GM21390 (cell line): ENCODE measurements at regions not wholly inside any gene's neighbourhood (a gene's known extent, or its start where the extent isn't known, plus 50 kb on each side); places are given as distances from the start of the nearest gene placed in this dataset.

ENCODE experiments used
- ATAC-seq: cut with Tn5 transposase; IDR thresholded peaks from one replicate; pipeline ENCODE4 v1.9.1; 2021; ENCODE audit not compliant: unreplicated experiment

DNA sequence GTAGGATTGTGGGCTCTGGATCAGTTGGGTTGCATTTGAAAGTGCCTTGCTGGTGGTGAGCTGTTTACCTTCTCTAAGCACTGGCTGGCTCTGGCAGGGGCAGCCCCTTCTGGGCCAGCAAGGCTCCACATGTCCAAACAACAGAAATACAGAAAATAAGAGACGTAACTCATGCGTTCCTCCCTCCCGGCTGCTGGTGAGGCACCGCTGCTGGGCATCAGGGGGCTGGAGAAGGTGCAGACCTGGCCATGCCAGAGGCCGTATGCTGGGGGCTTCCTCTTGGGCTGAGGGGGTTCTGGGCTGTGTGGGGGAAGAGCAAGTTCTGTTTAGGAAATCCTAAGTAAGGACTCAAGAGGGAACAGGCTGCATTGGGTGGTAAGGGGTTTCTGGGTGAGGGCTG lies 140.6 kb downstream of the URI1 start:
- ATAC-seq = no peak

DNA sequence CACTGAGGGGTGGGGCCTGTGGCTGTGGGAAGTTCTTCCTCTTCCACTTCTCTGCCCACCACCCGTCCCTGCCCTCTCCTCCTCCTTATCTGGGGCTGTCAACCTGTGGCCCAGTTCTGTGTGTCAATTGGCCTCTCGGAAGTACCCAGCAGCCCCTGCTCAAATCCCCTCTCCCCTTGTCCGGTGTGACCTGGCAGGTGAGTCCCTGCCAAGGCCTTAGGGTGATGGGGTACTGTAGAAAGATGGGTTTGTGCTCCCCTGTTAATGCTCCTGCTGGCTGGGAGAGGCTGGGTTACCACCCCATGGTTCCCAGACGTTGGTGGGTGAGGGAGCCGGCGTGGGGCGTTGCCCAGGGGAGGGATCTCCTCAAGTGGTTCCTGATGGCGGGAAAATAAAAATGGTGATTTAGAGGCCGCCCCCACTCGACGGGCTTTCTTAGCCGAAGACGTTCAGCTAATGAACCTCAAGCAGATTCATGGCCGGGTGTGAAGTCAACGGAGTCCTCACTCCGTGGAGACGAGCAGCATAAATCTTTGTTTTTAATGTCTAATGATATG lies 141.2 kb downstream of the URI1 start:
- no peak for ATAC-seq

DNA sequence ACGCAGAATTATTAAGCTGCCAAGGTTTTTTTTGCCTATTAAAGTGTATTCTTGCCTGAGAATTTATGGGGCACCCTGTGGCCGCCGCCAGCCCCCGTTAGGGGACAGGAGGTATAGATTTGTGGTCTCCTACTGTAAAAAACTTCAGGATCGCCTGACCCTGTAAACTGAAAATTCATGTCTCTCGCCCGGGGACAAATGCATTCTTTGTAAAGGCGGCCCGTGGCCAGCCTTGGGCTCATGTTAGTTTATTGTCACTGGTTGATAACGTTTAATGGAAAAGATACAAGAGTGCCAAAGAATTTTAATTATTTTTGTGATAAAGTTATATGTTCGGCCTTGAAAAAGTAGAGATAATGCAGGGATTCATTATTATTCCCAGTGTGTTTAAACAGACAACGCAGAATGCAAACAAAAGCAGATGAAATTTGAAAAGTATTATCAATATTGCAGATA lies 141.7 kb downstream of the URI1 start:
- no peak for ATAC-seq

DNA sequence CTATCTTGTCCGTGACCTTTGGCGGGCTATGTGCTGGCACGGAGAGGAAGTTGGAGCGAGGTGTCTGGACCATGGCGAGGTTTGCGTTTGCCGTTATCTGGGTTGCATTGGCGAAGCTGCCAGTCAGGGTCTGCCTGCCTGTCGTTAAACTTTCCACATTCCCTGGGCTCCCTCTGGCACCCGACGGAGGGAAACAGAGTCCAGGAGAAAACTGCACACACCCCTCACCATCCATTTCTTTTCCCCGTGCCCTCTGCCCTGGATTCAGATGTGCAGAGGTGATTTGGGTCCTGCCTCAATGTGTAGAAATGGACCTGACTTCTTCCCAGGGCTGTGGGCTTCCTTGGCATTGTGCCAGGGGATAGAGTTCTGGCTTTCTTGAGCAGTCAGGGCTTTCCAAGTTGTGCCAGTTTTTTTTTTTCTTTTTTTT lies 142.4 kb downstream of the URI1 start:
- no peak for ATAC-seq

DNA sequence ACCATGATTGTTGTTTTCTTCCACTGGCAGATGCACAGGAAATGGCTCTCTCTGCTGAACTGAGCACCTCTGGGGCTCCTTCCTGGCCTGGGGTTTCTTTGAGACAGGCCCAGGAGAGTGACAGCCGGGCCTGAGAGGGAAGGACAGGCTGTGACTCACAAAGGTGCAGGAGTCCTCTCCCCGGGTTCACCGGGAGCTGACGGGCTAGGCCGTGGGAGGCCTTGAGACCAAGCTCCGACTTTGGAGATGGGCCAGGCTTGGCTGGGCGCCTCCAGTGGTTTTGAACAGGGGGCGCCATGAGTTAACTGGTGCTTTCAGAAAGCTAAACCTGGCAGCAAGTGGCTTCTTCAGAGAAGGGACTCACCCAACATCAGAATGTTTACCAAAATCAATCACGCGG lies 143.4 kb downstream of the URI1 start:
- ATAC-seq = no peak

DNA sequence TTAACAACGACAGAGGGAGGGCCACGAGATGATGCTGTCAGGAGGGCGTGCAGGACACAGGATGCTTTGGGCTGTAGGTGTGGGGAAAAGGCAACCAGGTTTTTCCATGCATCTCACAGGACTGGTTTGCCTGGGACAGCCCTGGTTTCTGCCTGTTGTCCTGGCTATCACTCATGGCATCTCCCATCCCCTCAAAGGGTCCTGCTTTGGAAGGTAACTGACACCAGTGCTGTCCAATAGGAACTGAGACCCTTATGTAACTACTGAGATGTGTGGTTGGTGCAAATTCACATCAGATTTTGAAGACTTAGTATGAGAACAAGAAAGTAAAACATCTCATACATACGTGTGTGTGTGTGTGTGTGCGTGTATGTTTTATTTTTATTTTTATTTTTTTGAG lies 144.2 kb downstream of the URI1 start:
- no peak for ATAC-seq

DNA sequence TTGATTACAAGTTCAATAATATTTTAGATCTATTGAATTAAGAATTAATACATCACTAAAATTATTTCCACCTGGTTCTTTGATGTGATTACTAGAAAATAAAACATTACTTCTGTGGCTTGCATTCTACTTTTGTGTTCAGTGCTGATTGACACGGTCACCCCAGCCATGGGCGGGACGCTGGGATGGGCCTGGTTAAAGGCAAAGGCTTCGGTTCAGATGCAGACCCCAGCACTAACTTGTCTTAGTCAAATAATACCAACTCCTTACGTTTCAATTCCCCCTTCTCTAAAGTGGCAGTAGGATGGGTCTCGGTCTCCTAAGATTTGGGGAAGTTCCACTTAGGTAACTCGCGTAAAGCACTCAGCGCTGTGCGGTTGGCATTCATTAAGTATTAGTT lies 144.9 kb downstream of the URI1 start:
- ATAC-seq = no peak

DNA sequence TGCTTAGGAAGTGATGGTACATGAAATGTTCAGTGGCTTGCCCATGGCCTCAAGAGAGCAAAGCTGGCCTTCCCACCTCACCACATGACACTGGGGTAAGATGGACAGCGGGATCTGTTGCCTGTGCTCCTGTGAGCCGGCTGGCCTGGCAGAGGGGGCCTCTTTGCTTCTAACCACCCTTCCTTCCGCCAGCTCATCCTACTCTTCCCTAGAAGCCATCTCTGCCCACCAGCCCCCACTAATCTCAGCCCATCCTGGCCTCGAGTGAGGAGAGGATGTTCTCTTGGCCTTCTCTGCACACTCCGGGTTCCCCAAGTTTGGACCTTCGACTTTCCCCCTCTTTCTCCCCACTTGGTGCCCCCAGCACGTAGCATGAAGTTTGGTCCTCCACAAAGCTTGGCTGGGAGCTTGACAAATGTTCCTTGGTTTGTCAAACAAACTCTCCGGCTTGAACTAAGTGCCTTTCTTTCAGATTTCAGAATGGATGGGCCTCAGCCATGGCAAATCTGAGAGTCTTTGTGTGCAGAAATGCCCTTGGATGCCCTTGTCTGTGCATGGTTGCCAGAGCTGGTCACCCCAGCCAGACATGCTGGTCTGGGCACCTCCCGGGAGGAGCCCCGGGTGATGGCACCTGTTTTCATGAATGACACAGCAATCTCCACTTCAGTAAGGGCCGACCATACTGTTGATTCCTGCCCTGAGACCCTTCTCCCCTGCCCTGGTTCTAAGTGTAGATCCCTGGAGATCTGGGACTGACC lies 145.5 kb downstream of the URI1 start:
- ATAC-seq = no peak

DNA sequence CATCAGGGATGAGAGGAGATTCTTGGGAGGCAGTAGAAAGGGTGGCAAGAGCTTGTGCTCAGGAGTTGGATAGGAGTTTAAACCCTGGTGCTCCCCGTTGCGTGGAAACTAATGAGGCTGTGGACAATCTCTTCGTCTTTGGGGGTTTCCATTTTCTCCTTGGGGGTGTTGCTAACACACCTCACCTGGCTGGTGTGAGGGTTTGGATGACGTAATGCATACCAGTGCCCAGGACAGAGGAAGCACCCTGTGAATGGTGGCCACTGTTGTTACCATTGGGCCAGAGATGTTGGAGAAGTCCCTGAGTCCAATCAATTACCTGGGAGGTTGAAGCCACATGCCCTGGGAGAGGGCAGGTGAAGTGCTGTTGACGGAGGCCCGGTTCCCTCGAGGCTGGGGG lies 146.5 kb downstream of the URI1 start:
- ATAC-seq = no peak

DNA sequence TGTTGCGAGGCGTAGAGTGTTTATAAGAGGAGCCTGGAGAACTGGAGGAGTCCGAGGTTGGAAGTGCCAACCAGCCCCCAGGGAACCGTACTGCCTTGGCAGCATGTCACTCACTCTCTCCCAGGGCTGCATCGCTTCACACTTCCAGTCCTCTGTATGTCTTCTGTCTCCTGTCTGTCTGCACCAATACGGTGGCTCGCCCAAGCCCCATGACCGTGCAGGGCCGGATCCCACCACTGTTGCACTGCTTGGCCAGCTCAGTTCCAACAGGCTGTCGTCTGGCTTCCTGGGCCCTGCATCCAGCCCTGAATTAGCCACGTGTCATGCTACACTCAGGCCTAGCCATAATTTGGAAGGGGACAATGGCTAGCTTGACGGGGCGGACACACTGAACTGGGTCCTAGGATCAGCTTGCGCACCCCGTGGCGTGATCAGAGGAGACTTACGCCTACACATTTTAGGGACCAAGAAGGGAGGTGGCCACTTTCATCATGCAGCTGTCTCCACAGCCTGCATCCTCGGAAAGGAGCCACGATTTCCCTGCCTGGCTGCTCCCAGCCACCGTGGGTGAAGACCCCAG lies 147.1 kb downstream of the URI1 start:
- ATAC-seq = no peak

DNA sequence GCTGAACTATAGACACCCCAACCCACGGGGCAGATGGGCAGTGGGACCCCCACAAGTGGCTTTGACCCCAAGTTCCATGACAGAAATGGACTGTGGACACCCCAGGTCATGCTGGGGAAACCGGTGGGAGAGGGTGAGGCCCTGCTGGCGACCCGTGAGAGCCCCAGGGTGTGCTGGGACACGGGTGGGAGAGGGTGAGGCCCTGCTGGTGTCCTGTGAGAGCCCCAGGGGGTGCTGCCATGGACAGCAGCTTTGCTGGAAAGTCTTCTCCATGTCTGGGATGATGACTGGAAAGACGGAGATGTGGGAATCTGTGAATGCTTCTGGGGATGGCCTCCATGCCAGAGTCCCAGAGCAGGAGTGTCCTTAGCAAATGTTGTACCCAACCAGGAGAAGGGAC lies 148.4 kb downstream of the URI1 start:
- ATAC-seq = no peak

DNA sequence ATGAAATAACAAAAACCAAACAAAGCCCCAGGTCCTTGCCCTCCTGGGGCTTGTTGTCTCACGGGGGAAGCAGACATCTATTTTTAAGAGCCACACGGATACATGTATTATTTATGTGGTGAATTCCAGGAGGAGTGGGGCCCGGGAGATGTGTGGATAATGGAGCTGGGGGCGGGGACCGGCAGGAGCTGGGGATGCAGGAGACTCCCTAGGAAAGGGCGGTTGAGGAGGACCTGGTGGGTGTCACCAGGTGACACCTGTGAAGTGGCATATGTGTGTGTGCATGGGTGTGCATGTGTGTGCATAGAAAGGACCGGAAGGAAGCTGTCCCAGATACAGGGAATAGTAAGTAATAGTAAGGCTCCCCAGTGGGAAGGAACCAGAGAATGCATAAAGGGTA lies 148.9 kb downstream of the URI1 start:
- ATAC-seq = no peak

DNA sequence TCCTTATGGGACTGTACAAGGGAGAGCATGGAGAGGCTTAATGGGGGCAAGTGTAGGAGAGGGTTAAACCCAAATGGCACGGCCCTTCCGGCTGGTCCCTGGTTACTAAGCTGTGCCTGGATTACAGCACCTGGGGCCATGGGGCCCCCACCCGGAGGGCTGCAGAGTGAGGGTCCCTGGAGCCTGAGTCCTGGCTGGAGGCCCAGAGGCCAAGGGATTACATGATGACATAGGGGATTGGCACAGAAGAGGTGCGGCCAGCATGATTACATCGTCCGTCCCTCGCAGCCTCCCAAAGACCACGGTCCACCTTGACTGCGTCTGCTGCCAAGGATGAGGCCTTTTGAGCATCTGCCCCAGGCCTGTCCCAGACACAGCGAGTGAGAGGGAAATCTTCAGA lies 149.4 kb downstream of the URI1 start:
- ATAC-seq = no peak

DNA sequence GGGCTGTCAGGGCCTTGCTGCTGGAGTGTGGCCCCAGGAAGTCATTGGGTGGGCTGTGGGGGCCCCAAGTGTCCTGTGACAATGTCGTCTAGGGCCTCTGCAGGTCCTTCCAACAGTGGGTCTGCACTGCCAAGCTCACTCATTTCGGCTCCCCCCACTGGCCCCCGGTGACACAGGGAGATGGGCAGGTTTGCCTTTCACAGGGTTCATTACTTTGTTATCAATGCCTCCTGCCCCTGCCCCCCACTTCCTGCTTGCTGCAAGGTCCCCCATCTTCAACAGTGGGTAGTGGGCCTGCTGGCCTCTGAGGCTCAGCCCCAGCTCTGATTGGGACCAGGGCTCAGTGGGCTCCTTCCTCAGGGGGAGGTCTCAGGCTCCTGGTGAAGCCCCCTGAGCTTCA lies 149.8 kb downstream of the URI1 start:
- ATAC-seq = no peak

DNA sequence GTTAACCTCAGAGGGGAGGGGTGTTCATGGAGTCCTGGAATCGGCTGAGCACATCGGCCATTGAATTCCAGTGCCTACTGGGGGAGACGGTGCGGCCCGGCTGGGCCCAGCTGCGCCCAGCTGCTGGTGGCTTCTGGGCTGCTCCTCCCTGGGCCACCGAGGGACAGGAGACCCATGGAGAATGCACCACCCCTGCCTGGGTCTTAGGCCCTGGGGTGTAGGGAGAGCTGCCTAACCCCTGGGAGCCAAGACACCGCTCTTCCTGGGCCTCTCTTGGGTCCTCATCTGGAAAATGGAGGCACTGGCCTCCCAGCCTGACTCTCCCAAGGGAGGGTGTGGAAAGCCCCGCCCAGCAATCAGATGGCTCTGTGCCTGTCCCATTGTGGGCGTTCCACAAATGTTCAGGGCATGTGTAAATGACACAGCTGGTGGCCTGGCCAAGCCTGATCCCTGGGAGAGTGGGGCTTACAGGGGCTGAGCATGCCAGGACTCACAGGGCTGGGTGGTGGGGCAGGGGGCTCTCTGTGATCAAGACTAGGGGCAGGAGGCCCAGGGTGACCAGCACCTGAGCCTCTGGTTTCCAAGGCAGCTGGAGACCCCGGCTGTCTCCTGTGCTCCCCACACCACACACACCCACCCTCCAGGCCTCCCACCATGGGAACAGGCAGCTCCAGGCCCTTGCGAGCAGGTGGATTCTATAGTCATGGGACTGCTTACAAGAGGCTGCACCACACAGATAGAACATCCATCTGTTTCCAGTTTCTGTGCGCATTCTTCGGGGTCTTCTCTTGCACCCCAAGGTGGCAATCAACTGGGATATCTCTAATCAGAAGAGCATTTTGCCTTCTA lies 150.9 kb downstream of the URI1 start:
- no peak for ATAC-seq

DNA sequence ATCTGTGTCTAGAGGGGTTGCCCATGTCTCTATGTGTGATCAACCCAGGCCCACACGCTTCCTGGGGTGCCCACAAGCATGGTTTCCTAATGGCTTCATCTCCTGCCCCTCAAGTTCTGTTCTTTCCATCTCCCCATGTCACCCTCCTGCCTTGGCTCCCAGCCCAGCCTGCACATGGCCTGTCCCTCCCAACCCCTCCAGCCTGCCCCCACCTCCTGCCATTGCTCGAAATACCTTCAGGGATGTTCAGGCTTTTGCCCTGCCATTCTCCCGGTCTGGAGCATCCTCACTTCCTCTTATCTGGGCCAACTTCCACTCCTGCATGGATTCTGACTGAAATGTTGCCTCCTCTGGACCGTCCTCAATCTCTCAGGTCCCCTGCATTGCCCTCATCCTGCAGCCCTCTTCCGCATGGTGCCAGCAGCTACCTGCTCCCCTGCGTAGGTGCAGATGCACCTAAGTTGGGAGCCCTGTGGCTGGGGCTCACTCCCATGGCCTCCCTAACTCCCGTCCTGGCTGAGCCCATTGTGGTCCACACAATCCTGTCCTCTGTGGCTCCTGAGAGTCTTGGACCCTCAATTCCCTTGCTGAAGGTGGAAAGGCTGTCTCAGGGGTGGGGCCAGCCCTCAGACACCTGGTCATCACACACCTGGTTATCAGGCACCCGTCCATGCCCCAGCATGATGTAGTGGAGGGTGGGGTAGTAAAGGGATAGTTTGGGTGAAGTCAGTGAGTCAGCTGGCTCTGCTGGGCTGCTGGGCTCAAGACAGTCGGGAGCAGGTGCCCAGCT lies 152.1 kb downstream of the URI1 start:
- no peak for ATAC-seq

DNA sequence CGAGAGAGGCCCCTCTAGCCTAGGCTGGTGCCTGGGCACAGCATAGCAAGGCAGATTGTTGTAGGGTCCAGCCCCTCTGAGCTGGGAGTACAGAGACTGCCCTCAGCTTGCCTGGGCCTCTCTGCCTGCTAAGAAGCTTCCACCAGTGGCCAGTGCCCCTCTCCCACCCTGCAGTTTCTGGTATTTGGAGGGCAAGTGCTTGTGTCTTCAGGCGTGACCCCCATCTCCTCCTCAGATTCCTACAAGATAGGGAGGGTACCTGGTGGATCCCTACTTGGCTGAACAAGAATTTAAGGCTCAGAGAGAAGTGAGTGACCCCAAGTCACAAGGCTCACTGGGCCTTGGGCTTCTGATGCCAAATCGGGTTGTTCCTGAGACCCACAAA lies 152.7 kb downstream of the URI1 start:
- ATAC-seq = no peak

DNA sequence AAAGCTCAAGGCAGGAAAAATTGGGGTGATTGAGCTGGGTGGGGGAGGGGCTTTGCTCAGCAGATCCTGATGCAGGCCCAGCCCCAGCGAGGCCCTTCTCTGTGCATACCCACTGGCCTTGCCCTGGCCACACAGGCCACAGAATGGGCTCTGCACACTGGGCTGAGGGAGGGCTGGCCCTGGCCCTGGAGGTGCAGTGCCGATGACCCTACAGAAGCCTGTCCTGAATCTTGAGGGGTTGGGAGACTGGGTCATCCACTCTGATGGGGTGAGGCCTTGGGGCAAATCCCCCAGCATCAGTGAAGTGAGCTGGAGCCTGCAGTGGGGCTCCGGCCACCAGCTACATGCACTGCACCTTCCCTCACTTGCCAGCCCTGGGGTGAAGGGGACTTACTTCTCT lies 153.1 kb downstream of the URI1 start:
- ATAC-seq = no peak

DNA sequence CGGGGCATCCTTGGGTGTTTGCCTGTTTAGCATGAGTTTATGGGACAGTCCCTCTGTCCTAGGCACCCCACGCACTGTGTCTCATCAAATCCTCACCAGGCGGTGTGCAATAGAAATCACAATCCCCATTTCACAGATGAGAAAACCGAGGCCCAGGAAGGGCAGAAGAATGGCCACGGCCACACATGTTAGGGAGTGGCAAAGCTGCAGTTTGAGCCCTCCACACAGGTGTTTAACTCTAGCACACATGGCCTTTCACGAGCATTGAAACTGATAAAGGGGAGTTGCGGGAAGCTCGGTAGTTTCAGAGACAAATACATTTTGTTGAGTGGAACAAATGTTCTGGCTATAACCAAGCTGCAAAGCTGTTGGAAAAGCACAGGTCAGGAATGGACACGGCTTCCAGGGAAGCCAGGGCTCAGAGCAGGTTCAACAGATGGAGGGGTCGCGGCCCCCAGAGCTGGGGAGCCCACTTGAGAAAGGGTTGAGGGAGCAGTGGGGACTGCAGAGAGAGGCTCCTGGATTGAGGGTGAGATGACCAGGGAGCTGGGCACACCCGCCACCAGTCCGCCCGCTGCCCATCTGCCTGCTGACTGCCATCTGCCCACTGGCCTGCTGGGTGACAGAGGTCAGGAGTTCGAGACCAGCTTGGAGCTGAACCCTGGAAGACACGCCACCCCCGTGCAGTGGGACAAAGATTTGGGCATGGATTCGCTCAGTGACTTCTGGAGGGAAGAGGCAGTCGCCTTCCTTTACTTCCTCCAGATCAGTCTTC lies 154.7 kb downstream of the URI1 start:
- ATAC-seq = no peak

DNA sequence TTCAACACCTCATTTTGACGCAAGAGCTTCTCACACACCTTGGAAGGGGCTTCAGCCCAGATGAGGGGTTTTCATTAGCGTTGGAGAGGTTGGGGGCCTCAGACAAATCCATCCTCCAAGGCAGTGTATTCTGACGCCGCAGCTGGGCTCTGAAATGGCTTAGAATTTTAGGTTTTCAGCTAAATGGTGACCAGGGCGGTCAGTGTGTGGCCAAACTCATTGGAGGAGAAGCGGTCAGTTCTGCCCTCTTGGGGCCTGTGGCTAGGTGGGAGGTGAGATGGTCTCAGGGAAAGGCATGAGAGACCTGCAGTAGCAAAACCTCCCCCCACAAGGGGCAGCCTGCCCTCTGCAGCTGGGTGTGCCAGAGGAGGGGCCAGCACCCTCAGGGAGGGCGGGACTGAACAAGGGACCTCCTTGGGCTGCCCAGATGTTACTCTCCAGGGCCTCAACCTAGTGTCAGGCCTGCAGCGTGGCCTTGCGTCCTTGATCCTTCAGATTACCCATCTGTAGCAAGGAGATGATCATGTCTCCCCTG lies 155.8 kb downstream of the URI1 start:
- no peak for ATAC-seq
